ENCODE measurements at regions not wholly inside any gene's neighbourhood (a gene's known extent, or its start where the extent isn't known, plus 50 kb on each side); places are given as distances from the start of the nearest gene placed in this dataset.
"Not testable (repeated sequence)": the region's sequence is repeated elsewhere in the genome, so short reads cannot be mapped to it uniquely, and the experiment has no call there.

- no peak for DNase-seq (ENCODE audit: low spot score)
Observed at GRCh38 chr11:38155856-38156255, 1557.8 kb upstream of the RAG2 start.

DNA sequence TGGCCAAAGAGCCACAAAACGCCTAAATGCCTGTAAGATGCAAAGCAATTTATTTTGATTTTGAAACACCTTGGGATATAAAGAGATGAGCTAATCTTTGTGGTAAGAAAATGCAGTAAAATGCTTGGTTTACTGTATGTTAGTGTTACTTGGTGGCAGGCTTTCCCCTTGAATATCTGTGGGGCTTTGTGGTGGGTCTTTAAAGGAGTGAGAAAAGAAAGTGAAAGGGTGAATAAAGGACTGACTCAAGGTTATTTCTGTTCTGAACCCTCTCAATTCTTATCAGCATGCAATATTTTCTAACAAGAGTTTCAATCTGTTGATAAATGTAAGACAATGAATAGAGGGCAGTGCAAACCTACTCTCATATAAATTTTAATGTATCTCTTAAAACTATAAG lies 1555.9 kb upstream of the RAG2 start:
- no peak for DNase-seq (ENCODE audit: low spot score)

DNA sequence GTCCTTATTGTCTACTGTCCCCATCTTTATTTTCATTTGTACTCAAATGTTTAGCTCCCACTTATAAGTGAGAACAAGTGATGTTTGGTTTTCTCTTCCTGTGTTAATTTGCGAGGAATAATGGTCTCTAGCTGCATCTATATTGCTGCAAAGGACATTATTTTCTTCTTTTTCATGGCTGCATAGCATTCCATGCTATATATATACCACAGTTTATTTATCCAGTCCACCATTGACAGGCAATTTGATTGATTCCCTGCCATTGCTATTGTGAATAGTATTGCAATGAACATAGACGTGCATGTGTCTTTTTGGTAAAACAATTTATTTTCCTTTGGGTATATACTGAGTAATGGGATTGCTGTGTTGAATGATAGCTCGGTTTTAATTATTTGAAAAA lies 1545.8 kb upstream of the RAG2 start:
- DNase-seq (ENCODE audit: low spot score): no peak

DNA sequence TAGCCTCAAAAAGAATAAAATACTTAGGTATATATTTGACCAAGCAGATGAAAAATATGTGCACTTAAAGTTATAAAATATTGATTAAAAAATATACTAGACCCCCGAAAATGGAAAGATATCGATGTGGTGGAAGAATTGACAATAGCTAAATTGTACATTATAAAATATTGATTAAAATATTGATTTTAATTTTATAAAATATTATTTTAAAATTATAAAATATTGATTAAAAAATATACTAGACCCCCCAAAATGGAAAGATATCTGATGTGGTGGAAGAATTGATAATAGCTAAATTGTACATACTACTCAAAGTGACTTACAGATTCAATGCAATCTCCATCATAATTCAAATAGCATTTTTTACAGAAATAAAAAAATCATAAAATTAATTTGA lies 1540.9 kb upstream of the RAG2 start:
- no peak for DNase-seq (ENCODE audit: low spot score)

DNA sequence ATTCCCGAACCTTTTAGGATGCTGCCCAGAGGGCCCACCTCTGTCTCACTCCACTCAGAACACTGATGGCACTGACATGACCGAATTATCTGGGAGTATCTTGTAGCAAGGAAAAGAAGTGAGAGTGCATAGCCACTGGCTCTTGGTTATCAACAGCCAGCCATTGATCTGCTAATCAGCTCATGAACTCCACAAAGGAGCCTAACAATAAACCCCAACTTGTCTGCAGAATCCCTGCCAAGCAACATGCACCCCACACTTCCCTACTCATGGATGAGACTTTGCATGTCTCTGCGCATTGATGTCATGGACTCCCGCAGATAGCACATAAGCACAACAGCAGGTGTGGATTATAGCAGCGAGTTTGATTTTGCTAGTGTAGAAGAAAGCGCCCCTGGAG lies 1538.9 kb upstream of the RAG2 start:
- DNase-seq (ENCODE audit: low spot score): no peak

DNA sequence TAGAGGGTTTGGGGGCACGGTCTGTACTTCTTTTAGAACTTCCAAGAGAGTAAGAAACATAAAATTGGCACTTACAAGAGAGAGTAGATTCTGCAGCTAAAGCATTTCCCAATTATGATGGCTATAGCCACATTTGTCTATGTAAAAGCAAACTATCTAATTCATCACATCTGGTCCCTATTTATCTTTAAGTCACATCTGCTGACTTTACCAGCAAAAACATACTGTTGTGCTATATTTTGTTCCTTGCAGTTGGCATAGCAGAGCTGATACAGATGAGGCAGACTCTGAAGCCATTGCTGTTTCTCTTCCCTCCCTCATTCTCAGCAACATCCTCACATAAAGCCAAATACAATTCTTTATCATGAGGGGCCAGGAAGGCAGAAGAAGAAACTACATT lies 1533.5 kb upstream of the RAG2 start:
- DNase-seq (ENCODE audit: low spot score): no peak

DNA sequence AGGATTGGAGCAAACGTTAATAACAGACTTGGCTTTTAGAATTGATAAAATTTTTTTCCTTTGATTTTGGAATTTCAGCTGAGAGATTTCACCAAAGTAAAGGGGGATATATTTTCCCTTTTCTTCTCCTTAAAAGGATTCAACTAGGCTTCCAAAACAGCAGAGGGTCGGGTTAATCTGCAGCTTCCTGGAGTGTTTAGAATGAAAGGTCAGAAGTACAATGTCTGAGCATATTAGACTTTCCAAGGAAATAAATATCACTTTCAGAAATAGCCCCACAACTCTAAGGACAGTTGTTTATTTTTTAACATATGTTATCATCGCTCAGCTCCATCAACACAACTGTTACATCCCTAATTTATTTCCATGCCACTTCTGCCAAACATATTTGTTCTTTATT lies 1532.9 kb upstream of the RAG2 start:
- no peak for DNase-seq (ENCODE audit: low spot score)

DNA sequence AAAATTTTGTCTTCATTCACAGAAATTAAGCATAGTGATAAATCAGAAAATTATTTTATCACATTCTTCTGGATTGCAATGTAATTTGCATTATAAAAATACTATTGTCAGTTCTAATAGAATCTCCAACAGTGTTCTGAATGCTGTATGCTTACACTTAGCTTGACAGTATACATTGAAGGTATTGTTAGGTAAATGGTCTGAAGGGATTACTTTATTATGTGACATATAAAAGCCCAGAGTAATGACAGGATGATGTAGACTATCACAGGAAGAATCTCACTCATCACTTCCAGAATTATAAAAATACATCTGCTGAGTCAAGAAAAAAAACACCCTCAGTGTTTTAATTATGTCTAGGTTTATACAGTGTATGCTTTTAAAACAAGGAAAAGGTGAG lies 1532.5 kb upstream of the RAG2 start:
- DNase-seq (ENCODE audit: low spot score): no peak

GRCh38 chr11:38123673-38124072 lies 1525.6 kb upstream of the RAG2 start:
- no peak for DNase-seq (ENCODE audit: low spot score)

DNA sequence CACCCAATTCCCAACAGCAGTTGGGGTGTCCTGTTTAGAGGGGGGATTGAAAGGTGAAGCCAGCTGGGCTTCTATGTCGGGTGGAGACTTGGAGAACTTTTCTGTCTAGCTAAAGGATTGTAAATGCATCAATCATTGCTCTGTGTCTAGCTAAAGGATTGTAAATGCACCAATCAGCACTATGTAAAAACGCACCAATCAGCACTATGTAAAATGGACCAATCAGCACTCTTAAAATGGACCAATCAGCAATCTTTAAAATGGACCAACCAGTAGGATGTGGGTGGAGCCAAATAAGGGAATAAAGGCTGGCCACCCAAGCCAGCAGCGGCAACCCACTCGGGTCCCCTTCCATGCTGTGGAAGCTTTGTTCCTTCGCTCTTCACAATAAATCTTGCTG lies 1518.6 kb upstream of the RAG2 start:
- DNase-seq (ENCODE audit: low spot score): not testable (repeated sequence)

GRCh38 chr11:38115381-38115780 lies 1517.3 kb upstream of the RAG2 start:
- not testable (repeated sequence) for DNase-seq (ENCODE audit: low spot score)

DNA sequence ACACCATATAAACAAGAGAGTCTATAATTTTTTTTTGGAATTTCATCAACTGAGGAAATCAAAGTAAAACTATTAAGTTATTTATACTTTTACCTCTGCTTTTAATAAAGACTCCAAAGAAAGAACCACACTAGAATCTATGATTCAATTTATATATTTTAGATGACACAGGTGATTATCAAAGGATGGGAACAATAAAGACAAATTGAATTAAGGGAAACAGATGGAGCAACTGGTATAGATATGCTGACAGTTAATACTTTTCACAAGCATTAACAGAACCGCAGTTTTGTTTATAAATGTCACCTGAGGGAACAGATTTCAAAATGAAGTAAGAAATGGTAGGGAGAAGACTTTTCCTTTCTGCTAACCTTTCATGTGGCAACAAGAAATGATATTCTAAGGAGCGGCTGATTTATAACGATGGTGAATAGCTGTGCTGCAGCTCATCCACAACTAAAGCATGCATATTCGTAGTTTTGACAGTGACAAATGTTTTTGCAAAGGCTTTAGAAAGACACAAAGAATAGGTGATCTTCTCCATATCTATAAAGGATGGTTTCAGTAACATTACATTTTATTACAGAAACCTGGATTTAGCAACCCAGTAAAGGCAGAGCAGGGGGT lies 1502.9 kb upstream of the RAG2 start:
- DNase-seq (ENCODE audit: low spot score): no peak

DNA sequence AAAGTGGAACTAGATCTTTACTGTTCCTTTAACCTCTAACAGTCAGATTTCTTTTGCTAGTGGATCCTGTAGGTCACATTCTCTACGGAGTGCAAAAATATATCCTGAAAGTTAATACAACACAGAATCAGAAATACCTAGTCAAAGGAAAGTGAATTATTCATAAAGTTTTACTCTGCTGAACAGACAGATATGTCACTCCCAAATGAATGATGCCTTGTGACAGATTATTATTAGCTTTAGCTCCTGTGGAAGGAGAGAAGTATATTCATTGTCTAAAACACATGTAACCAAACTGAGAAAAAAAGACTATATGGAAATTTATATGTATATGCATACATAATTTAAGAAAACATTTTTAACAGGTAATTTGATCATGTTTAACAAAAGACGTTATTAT lies 1497.2 kb upstream of the RAG2 start:
- DNase-seq (ENCODE audit: low spot score): no peak

DNA sequence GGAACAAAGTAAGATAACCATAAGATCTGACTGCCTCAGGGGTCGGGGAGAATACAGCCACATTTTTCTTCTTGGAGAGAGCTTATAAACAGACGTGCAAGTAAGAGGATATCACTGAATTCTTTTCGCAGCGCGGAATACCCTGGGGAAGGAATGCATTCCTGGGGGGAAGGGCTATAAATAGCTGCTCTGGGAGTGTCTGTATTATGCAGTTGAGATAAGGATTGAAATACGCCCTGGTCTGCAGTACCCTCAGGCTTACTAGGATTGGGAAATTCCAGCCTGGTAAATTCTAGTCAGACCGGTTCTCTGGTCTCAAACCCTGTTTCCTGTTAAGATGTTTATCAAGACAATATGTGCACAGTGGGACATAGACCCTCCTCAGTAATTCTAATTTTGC lies 1491.7 kb upstream of the RAG2 start:
- DNase-seq (ENCODE audit: low spot score): no peak

DNA sequence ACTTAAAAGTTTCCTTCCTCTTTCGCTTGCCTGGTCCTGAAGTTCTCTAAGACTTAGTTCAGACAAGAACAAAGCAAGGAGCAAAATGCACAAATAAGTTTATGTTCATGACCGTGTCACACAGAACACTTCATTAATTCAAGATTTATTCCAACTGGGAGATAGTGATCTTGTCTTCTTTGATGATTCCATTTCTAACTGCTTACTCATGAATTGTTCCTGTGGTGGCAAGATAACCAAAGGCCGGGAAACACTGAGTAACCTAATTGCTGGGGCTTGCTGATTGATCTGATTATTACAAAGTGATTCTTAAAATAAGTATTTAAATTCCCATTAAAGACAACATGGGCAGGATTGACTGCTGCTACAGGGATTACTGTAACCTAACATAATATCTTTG lies 1462.9 kb upstream of the RAG2 start:
- DNase-seq (ENCODE audit: low spot score): no peak

DNA sequence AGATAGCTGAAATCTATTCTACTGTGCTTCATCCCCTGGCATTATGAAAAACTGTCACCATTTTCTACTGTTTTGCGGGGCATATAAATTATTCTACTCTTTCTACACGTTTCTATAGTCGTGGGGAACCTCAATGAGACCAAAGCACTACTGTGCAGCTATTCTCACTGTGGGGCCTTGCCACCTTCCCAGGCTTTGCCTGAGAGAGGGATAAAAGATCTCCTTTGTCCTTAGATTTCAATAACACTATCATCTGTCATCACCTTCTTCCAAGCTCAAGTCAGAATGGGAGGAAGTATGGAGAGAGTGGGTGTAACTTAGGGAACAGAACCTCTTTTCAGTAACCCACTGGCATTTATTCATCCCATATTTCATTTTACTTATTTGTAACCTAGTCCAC lies 1462.1 kb upstream of the RAG2 start:
- DNase-seq (ENCODE audit: low spot score): no peak

- no peak for DNase-seq (ENCODE audit: low spot score)
Observed at GRCh38 chr11:38046571-38047135, 1448.6 kb upstream of the RAG2 start.

DNA sequence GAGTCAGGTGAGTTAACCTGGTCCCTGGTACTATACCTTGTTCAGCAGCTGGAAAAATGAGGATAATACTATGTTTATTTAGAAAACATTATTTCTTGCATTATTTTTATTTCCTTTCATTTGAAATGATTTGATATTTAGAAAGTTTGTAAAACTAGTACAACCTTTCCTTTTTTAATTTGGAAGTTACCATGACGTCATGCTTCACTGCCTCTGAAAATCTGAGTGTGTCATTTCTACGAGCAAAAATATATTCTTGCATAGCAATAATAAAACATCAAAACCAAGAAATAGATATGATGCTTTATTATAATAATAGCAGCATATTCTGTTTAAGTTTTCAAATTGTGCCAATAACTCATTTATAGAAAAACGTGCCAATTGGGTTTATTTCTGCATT lies 1445.0 kb upstream of the RAG2 start:
- DNase-seq (ENCODE audit: low spot score): no peak

- DNase-seq (ENCODE audit: low spot score): no peak
Observed at GRCh38 chr11:38038777-38039176, 1440.7 kb upstream of the RAG2 start.

DNA sequence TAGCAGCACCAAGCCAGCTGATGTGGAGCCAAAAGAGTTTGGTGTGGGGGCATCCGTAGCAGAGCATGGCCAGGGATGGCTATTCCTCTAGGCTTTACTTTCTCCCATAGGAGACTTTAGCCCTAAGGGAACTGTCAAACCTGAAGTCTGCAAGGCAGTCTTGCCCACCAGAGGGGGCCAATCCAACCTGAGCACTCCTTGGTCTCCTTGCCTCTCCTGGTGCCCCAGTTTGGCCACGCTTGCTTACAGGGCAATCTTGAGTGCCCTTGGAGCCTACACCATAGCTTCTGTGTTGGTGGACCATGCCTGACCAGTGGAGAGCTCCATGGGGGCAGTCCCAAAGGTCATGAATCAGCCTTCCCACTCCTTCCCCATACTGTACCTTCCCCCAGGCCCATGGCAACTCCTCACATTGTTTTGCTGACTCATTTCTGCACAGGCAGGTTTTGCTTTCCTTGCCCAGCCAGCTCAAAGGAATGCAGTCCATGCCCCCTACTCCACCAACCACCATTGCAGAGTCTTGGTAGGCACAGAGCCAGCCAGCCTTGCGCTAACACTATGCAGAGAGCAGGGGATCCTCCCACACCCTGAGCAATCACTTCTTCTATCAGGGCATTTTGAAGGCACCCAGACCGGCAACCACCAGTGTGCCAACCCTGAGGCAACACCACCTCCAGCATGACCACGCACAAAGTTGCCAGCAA lies 1421.2 kb upstream of the RAG2 start:
- DNase-seq (ENCODE audit: low spot score): no peak

DNA sequence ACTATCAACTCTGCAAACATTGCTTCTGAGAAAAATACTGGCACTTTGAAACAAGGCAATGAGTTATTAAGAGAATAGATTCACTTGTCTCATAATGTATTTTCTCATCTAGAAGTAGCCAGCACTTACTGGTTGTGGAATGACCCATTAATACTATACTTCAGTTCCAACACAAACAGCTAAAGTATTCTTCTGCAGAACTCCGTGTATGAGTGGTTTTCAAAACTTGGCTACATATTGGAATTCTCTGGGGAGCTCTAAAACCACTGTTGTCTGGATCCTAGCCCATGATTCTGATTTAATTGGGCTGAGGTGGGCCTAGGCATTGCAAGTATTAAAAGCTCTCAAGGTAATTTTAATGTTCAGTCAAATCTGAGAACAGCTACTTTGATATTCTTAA lies 1416.4 kb upstream of the RAG2 start:
- no peak for DNase-seq (ENCODE audit: low spot score)

DNA sequence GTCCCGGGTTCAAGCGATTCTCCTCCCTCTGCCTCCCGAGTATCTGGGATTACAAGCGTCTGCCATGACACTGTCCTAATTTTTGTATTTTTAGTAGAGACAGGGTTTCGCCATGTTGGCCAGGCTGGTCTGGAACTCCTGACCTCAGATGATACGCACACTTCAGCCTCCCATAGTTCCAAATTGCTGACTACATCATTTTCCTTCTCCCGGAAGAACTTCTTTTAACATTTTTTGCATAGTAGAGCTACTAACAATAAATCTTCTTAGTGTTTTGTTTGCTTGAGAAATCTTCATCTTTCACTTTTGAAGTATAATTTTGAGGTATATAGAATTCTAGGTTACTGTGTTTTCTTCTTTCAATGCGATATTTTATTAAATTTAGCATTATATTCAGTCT lies 1415.1 kb upstream of the RAG2 start:
- DNase-seq (ENCODE audit: low spot score): no peak

DNA sequence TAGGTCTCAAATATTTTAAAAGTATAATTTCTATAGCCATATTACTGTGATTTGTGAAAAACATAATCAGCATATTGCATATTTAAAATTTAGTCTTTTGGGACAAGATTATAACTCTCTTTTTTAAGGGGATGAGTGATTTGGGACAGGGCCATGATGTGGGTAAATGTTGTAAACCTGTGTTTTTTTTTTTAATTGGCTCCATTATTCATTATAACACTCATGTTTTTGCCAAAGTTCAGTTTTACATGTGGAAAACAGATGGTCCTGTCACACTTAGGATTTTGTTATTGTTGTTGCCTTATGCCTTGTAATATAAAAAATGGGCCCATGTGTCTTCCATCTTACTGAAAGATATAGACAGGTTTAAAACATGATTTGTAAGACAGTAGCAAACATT lies 1413.5 kb upstream of the RAG2 start:
- no peak for DNase-seq (ENCODE audit: low spot score)

GRCh38 chr11:38009932-38010331 lies 1411.9 kb upstream of the RAG2 start:
- no peak for DNase-seq (ENCODE audit: low spot score)
